IMR-90 (cell line): ENCODE measurements at regions not wholly inside any gene's neighbourhood (a gene's known extent, or its start where the extent isn't known, plus 50 kb on each side); places are given as distances from the start of the nearest gene placed in this dataset.

Experiments used
- ATAC-seq: fragments of 200-7000 bp; cut with Tn5 transposase; 2 replicates; pipeline ENCODE4 v1.9.1; 2020; ENCODE audit warnings: low read depth, mild to moderate bottlenecking, moderate library complexity
- BruUV-seq: library from RNA; stranded (reverse); fragments of 400-500 nt; replicated peaks from 2 replicates; lab custom pipeline; 2021; lab: Mats Ljungman, UMichigan
- CTCF ChIA-PET: fragments of 300-600 bp; formaldehyde crosslinking; extraction: SDS; loops from one replicate; lab custom pipeline; 2021; ENCODE audit warnings: antibody characterized with exemption; lab: Yijun Ruan, JAX
- POLR2A ChIA-PET: fragments of 300-600 bp; sonication (Branson Sonifier 250); formaldehyde crosslinking; loops from one replicate; lab custom pipeline; 2022; ENCODE audit warnings: antibody characterized with exemption; ENCODE audit not compliant: unreplicated experiment; lab: Charles Lee
- DNase-seq: peaks from one replicate; pipeline ENCODE4 v3.0.0; 2013
- H2AFZ ChIP-seq: replicated peaks from 2 replicates; pipeline ENCODE3; 2013; ENCODE audit warnings: low read length, mild to moderate bottlenecking; ENCODE audit not compliant: poor library complexity
- H2AK5ac ChIP-seq: 2 replicates; pipeline ENCODE4 v1.6.1; 2013; ENCODE audit warnings: low read depth, low read length, inconsistent platforms
- H2AK9ac ChIP-seq: replicated peaks from 2 replicates; pipeline ENCODE3; 2013; ENCODE audit warnings: mild to moderate bottlenecking, low read depth, low read length, moderate library complexity; ENCODE audit not compliant: poor library complexity
- H2BK120ac ChIP-seq: 2 replicates; pipeline ENCODE4 v1.6.1; 2013; ENCODE audit warnings: low read depth, low read length, inconsistent platforms
- H2BK15ac ChIP-seq: 3 replicates; pipeline ENCODE4 v1.6.1; 2013; ENCODE audit warnings: low read depth, low read length, inconsistent platforms
- H2BK20ac ChIP-seq: 2 replicates; pipeline ENCODE4 v1.6.1; 2013; ENCODE audit warnings: low read depth, mild to moderate bottlenecking, inconsistent platforms, low read length, moderate library complexity
- H2BK5ac ChIP-seq: 2 replicates; pipeline ENCODE4 v1.6.1; 2013; ENCODE audit warnings: mild to moderate bottlenecking, low read depth, low read length, inconsistent platforms; ENCODE audit not compliant: poor library complexity, severe bottlenecking
- H3K14ac ChIP-seq: replicated peaks from 2 replicates; pipeline ENCODE4 v1.6.1; 2013; ENCODE audit warnings: low read depth, low read length, inconsistent platforms
- H3K18ac ChIP-seq: 2 replicates; pipeline ENCODE4 v1.6.1; 2013; ENCODE audit warnings: low read depth, low read length, control low read depth
- H3K23ac ChIP-seq: 2 replicates; pipeline ENCODE4 v1.6.1; 2013; ENCODE audit warnings: low read depth, low read length, inconsistent platforms
- H3K27ac ChIP-seq: 2 replicates; pipeline ENCODE4 v1.5.1; 2013; ENCODE audit warnings: mild to moderate bottlenecking, control low read depth, low read length; ENCODE audit not compliant: insufficient read depth
- H3K27me3 ChIP-seq: 2 replicates; pipeline ENCODE4 v1.6.1; 2013; ENCODE audit warnings: low read length; ENCODE audit not compliant: control insufficient read depth, insufficient read depth
- H3K36me3 ChIP-seq: 2 replicates; pipeline ENCODE4 v1.6.1; 2013; ENCODE audit warnings: low read length, mixed read lengths; ENCODE audit not compliant: control insufficient read depth, insufficient read depth
- H3K4ac ChIP-seq: 2 replicates; pipeline ENCODE4 v1.6.1; 2013; ENCODE audit warnings: low read depth, low read length, inconsistent platforms
- H3K4me1 ChIP-seq: 2 replicates; pipeline ENCODE4 v1.6.1; 2013; ENCODE audit warnings: low read length, mixed read lengths; ENCODE audit not compliant: control insufficient read depth, insufficient read depth
- H3K4me2 ChIP-seq: 2 replicates; pipeline ENCODE4 v1.6.1; 2013; ENCODE audit warnings: low read depth, mild to moderate bottlenecking, control low read depth, low read length, moderate library complexity
- H3K4me3 ChIP-seq: 2 replicates; pipeline ENCODE4 v1.5.1; 2013; ENCODE audit warnings: low read depth, mild to moderate bottlenecking, control low read depth, low read length, moderate library complexity; ENCODE audit not compliant: insufficient read depth
- H3K56ac ChIP-seq: 2 replicates; pipeline ENCODE4 v1.6.1; 2013; ENCODE audit warnings: low read length, inconsistent platforms; ENCODE audit not compliant: insufficient read depth; ENCODE audit errors: extremely low read depth
- H3K79me1 ChIP-seq, 2 experiments: 2 replicates each; pipeline ENCODE4 v1.6.1; 2013; ENCODE audit warnings: low read length in 2 of 2, inconsistent platforms in 1 of 2, low read depth in 1 of 2
- H3K9ac ChIP-seq: 2 replicates; pipeline ENCODE4 v1.6.1; 2013; ENCODE audit warnings: low read depth, low read length, control low read depth
- H3K9me1 ChIP-seq: 2 replicates; pipeline ENCODE4 v1.6.1; 2013; ENCODE audit warnings: low read length, inconsistent platforms; ENCODE audit not compliant: insufficient read depth
- H3K9me3 ChIP-seq: 2 replicates; pipeline ENCODE4 v1.6.1; 2013; ENCODE audit warnings: low read length; ENCODE audit not compliant: control insufficient read depth, insufficient read depth
- H4K20me1 ChIP-seq: 2 replicates; pipeline ENCODE4 v1.6.1; 2013; ENCODE audit warnings: low read length, inconsistent platforms; ENCODE audit not compliant: insufficient read depth
- H4K5ac ChIP-seq: 2 replicates; pipeline ENCODE4 v1.6.1; 2013; ENCODE audit warnings: mild to moderate bottlenecking, low read depth, low read length, control low read depth
- H4K8ac ChIP-seq, 2 experiments: 2 replicates each; pipeline ENCODE4 v1.6.1; 2013; ENCODE audit warnings: low read depth in 2 of 2, low read length in 2 of 2, control low read depth in 1 of 2, inconsistent platforms in 1 of 2
- H4K91ac ChIP-seq: 2 replicates; pipeline ENCODE4 v1.6.1; 2013; ENCODE audit warnings: low read depth, low read length, inconsistent platforms; ENCODE audit not compliant: insufficient read depth
- CEBPB ChIP-seq: IDR thresholded peaks from 2 replicates; pipeline ENCODE4 v1.6.1; 2012; ENCODE audit warnings: low read depth, low read length, improper control_type of control experiment
- MXI1 ChIP-seq: IDR thresholded peaks from 2 replicates; pipeline ENCODE4 v1.6.1; 2012; ENCODE audit warnings: low read depth, mild to moderate bottlenecking, low read length, moderate library complexity, borderline replicate concordance
- NFE2L2 ChIP-seq: fragments of 150-350 bp; IDR thresholded peaks from 2 replicates; pipeline ENCODE4 v1.6.1; 2016; ENCODE audit warnings: low read depth, mild to moderate bottlenecking, low read length
- RAD21 ChIP-seq: IDR thresholded peaks from 2 replicates; pipeline ENCODE4 v1.6.1; 2012; ENCODE audit warnings: low read length, improper control_type of control experiment
- RFX5 ChIP-seq: IDR thresholded peaks from 2 replicates; pipeline ENCODE4 v1.8.0; 2012; ENCODE audit warnings: low read depth, mild to moderate bottlenecking, low read length, moderate library complexity
- SMC3 ChIP-seq: fragments of 150-350 bp; IDR thresholded peaks from 2 replicates; pipeline ENCODE4 v1.6.1; 2016; ENCODE audit warnings: low read depth, mild to moderate bottlenecking, antibody characterized with exemption, low read length, moderate library complexity
- dilution Hi-C: fragments of 300-500 bp; cut with HindIII; formaldehyde crosslinking; loops from one replicate; pipeline ENCODE4 v1.14.3; 2018; ENCODE audit warnings: low sequenced_read_pairs; ENCODE audit not compliant: unreplicated experiment
- in situ Hi-C: fragments of 300-500 bp; cut with MboI; formaldehyde crosslinking; loops from 3 replicates; pipeline ENCODE4 v1.14.3; 2019; ENCODE audit warnings: low sequenced_read_pairs, inconsistent platforms, mixed read lengths
- intact Hi-C: fragments of 100-400 bp; cut with micrococcal nuclease; formaldehyde crosslinking; loops from 2 replicates; pipeline ENCODE4 v1.10.0; 2022
- TF ChIP-seq, protein P1 (sequence below): fragments of 150-350 bp; IDR thresholded peaks from 2 replicates; pipeline ENCODE4 v1.6.1; 2016; ENCODE audit warnings: low read depth, mild to moderate bottlenecking, low read length, moderate library complexity, borderline replicate concordance

DNA sequence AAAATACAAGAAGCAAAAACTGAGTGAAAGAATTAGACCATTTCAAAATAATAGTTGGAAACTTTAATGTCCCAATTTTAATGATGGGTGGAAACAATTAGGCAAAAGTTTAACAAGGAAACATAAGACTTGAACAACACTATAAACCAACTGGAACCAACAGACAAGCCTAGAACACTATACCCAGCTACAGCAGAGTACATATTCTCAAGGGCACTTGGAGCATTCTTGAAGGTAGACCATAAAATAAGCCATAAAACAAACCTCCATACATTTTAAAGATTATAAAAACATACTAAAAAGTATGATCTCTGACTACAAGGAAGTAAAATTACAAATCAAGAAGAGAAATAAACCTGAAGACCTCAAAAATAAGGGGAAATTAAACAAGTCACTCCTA lies 616.7 kb downstream of the SUCLG1 start:
- Histone ChIP-seq H3K9ac (no peak overlapping the region), H2BK120ac (no peak overlapping the region), H3K23ac (no peak overlapping the region), H4K91ac (no peak overlapping the region), H3K4ac (no peak overlapping the region), H2BK5ac (no peak overlapping the region), H2BK20ac (no peak overlapping the region), H4K8ac (no peak overlapping the region), H4K5ac (no peak overlapping the region), H3K4me1 (no peaks in the 10 kb centered on the region), H3K27me3 (no peaks in the 10 kb centered on the region), H3K4me3 (no peak overlapping the region), H3K9me3 (no peaks in the 10 kb centered on the region), H3K27ac (no peak overlapping the region), H3K79me1 (no peaks in the 10 kb centered on the region), H3K36me3 (no peaks in the 10 kb centered on the region), H3K56ac (no peak overlapping the region), H2AK9ac (no peak overlapping the region), H2AFZ (no peak overlapping the region), H3K9me1 (no peaks in the 10 kb centered on the region), H3K18ac (no peak overlapping the region), H4K20me1 (no peaks in the 10 kb centered on the region), H3K14ac (no peak overlapping the region), H3K4me2 (no peak overlapping the region), H2BK15ac (no peak overlapping the region), H2AK5ac (no peak overlapping the region)
- DNase-seq (no peak), ATAC-seq (no peak)
- intact Hi-C loops (no loop called here), dilution Hi-C loops (no loop called here), in situ Hi-C loops (no loop called here)
- CTCF ChIA-PET = no interaction called here
- no TSS peak for BruUV-seq
- POLR2A ChIA-PET = interaction anchor here (0.6 kb wide), 1 partner anchor 1918 kb away, joined by 3 read pairs; no protein-coding TSS in a partner anchor
- TF ChIP-seq NFE2L2 = no peak
- TF ChIP-seq SMC3 = no peak
- TF ChIP-seq, protein P1, sequence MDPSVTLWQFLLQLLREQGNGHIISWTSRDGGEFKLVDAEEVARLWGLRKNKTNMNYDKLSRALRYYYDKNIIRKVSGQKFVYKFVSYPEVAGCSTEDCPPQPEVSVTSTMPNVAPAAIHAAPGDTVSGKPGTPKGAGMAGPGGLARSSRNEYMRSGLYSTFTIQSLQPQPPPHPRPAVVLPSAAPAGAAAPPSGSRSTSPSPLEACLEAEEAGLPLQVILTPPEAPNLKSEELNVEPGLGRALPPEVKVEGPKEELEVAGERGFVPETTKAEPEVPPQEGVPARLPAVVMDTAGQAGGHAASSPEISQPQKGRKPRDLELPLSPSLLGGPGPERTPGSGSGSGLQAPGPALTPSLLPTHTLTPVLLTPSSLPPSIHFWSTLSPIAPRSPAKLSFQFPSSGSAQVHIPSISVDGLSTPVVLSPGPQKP = no peak
- TF ChIP-seq CEBPB = no peak
- TF ChIP-seq MXI1 = no peak
- no peak for TF ChIP-seq RAD21
- no peak for TF ChIP-seq RFX5
